ENCODE measurements at regions not wholly inside any gene's neighbourhood (a gene's known extent, or its start where the extent isn't known, plus 50 kb on each side); places are given as distances from the start of the nearest gene placed in this dataset.

- ATAC-seq (no peak), DNase-seq (ENCODE audit: low spot score in 2 of 2) (no peak)
- no peaks in the 10 kb centered on the region for H3K36me3 Mint-ChIP-seq
- no peaks in the 10 kb centered on the region for H3K4me1 Mint-ChIP-seq
- H3K9me3 Mint-ChIP-seq, result no peaks in the 10 kb centered on the region
- H3K27ac Mint-ChIP-seq, result no peak overlapping the region
- no peak overlapping the region for H3K4me3 Mint-ChIP-seq
Observed at GRCh38 chr10:111921821-111922220, 261.7 kb downstream of the GPAM start.

- no peaks in the 10 kb centered on the region for H3K36me3 Mint-ChIP-seq
- no peak overlapping the region for H3K4me3 Mint-ChIP-seq
- no peaks in the 10 kb centered on the region for H3K4me1 Mint-ChIP-seq
- no peak overlapping the region for H3K27ac Mint-ChIP-seq
- ATAC-seq, result no peak
- no peaks in the 10 kb centered on the region for H3K9me3 Mint-ChIP-seq
- no peak for DNase-seq (ENCODE audit: low spot score in 2 of 2)
Observed at GRCh38 chr10:111923032-111923431, 260.5 kb downstream of the GPAM start.

GRCh38 chr10:111926286-111926685 is 257.3 kb downstream of the GPAM start:
- Mint-ChIP-seq H3K36me3 (no peaks in the 10 kb centered on the region), H3K4me3 (no peak overlapping the region), H3K4me1 (no peaks in the 10 kb centered on the region), H3K27ac (no peak overlapping the region), H3K9me3 (no peaks in the 10 kb centered on the region)
- DNase-seq (ENCODE audit: low spot score in 2 of 2) (no peak), ATAC-seq (no peak)

- Mint-ChIP-seq H3K4me3 (no peak overlapping the region), H3K27ac (no peak overlapping the region), H3K9me3 (no peaks in the 10 kb centered on the region), H3K4me1 (no peaks in the 10 kb centered on the region), H3K36me3 (no peaks in the 10 kb centered on the region)
- ATAC-seq (no peak), DNase-seq (ENCODE audit: low spot score in 2 of 2) (no peak)
Observed at GRCh38 chr10:111933937-111934336, 249.6 kb downstream of the GPAM start.

- Mint-ChIP-seq H3K27ac (no peak overlapping the region), H3K4me1 (no peaks in the 10 kb centered on the region), H3K9me3 (no peaks in the 10 kb centered on the region), H3K4me3 (no peak overlapping the region), H3K36me3 (no peaks in the 10 kb centered on the region)
- no peak for ATAC-seq
- DNase-seq (ENCODE audit: low spot score in 2 of 2), result no peak
Observed at GRCh38 chr10:111934931-111935330, 248.6 kb downstream of the GPAM start.

GRCh38 chr10:111936143-111936542 is 247.4 kb downstream of the GPAM start:
- ATAC-seq (no peak), DNase-seq (ENCODE audit: low spot score in 2 of 2) (no peak)
- Mint-ChIP-seq H3K4me1 (no peaks in the 10 kb centered on the region), H3K9me3 (no peaks in the 10 kb centered on the region), H3K36me3 (no peaks in the 10 kb centered on the region), H3K27ac (no peak overlapping the region), H3K4me3 (no peak overlapping the region)

GRCh38 chr10:111944331-111944730 is 239.2 kb downstream of the GPAM start:
- Mint-ChIP-seq H3K4me1 (no peaks in the 10 kb centered on the region), H3K27ac (no peak overlapping the region), H3K36me3 (no peaks in the 10 kb centered on the region), H3K9me3 (peaks cover 4% of the 10 kb centered on the region), H3K4me3 (no peak overlapping the region)
- ATAC-seq (no peak), DNase-seq (ENCODE audit: low spot score in 2 of 2) (no peak)

- Mint-ChIP-seq H3K4me3 (no peak overlapping the region), H3K4me1 (no peaks in the 10 kb centered on the region), H3K36me3 (no peaks in the 10 kb centered on the region), H3K27ac (no peak overlapping the region), H3K9me3 (peaks cover 5% of the 10 kb centered on the region)
- DNase-seq (ENCODE audit: low spot score in 2 of 2) (no peak), ATAC-seq (no peak)
Observed at GRCh38 chr10:111953949-111954348, 229.6 kb downstream of the GPAM start.

GRCh38 chr10:111954386-111954785 is 229.2 kb downstream of the GPAM start:
- no peak overlapping the region for H3K4me3 Mint-ChIP-seq
- DNase-seq (ENCODE audit: low spot score in 2 of 2) (no peak), ATAC-seq (no peak)
- H3K27ac Mint-ChIP-seq, result no peak overlapping the region
- H3K9me3 Mint-ChIP-seq, result peaks cover 5% of the 10 kb centered on the region
- H3K36me3 Mint-ChIP-seq, result no peaks in the 10 kb centered on the region
- H3K4me1 Mint-ChIP-seq, result no peaks in the 10 kb centered on the region

- Mint-ChIP-seq H3K9me3 (peaks cover 5% of the 10 kb centered on the region), H3K4me3 (no peak overlapping the region), H3K27ac (no peak overlapping the region), H3K36me3 (no peaks in the 10 kb centered on the region), H3K4me1 (no peaks in the 10 kb centered on the region)
- DNase-seq (ENCODE audit: low spot score in 2 of 2), result no peak
- no peak for ATAC-seq
Observed at GRCh38 chr10:111956841-111957240, 226.7 kb downstream of the GPAM start.

- Mint-ChIP-seq H3K4me1 (no peaks in the 10 kb centered on the region), H3K4me3 (no peak overlapping the region), H3K27ac (no peak overlapping the region), H3K9me3 (peaks cover 7% of the 10 kb centered on the region), H3K36me3 (no peaks in the 10 kb centered on the region)
- no peak for ATAC-seq
- DNase-seq (ENCODE audit: low spot score in 2 of 2), result no peak
Observed at GRCh38 chr10:111962951-111963350, 220.6 kb downstream of the GPAM start.

GRCh38 chr10:111967116-111967515 is 216.4 kb downstream of the GPAM start:
- DNase-seq (ENCODE audit: low spot score in 2 of 2) (no peak), ATAC-seq (no peak)
- H3K36me3 Mint-ChIP-seq, result no peaks in the 10 kb centered on the region
- H3K9me3 Mint-ChIP-seq, result peaks cover 11% of the 10 kb centered on the region
- no peak overlapping the region for H3K27ac Mint-ChIP-seq
- H3K4me1 Mint-ChIP-seq, result no peaks in the 10 kb centered on the region
- H3K4me3 Mint-ChIP-seq, result no peak overlapping the region

GRCh38 chr10:111967547-111967946 is 216.0 kb downstream of the GPAM start:
- DNase-seq (ENCODE audit: low spot score in 2 of 2) (no peak), ATAC-seq (no peak)
- peaks cover 10% of the 10 kb centered on the region for H3K9me3 Mint-ChIP-seq
- H3K27ac Mint-ChIP-seq, result no peak overlapping the region
- H3K36me3 Mint-ChIP-seq, result no peaks in the 10 kb centered on the region
- H3K4me3 Mint-ChIP-seq, result no peak overlapping the region
- H3K4me1 Mint-ChIP-seq, result no peaks in the 10 kb centered on the region

GRCh38 chr10:111968647-111969046 is 214.9 kb downstream of the GPAM start:
- ATAC-seq (no peak), DNase-seq (ENCODE audit: low spot score in 2 of 2) (no peak)
- H3K4me3 Mint-ChIP-seq, result no peak overlapping the region
- H3K27ac Mint-ChIP-seq, result no peak overlapping the region
- peaks cover 8% of the 10 kb centered on the region for H3K9me3 Mint-ChIP-seq
- no peaks in the 10 kb centered on the region for H3K4me1 Mint-ChIP-seq
- no peaks in the 10 kb centered on the region for H3K36me3 Mint-ChIP-seq

GRCh38 chr10:111970111-111970510 is 213.5 kb downstream of the GPAM start:
- Mint-ChIP-seq H3K4me1 (no peaks in the 10 kb centered on the region), H3K36me3 (no peaks in the 10 kb centered on the region), H3K4me3 (no peak overlapping the region), H3K9me3 (peaks cover 8% of the 10 kb centered on the region), H3K27ac (no peak overlapping the region)
- DNase-seq (ENCODE audit: low spot score in 2 of 2) (no peak), ATAC-seq (no peak)

GRCh38 chr10:111972109-111972508 is 211.5 kb downstream of the GPAM start:
- no peak overlapping the region for H3K4me3 Mint-ChIP-seq
- H3K27ac Mint-ChIP-seq, result no peak overlapping the region
- no peaks in the 10 kb centered on the region for H3K36me3 Mint-ChIP-seq
- H3K9me3 Mint-ChIP-seq, result peaks cover 4% of the 10 kb centered on the region
- no peak for ATAC-seq
- no peak for DNase-seq (ENCODE audit: low spot score in 2 of 2)
- H3K4me1 Mint-ChIP-seq, result no peaks in the 10 kb centered on the region

GRCh38 chr10:111973306-111973705 is 210.3 kb downstream of the GPAM start:
- Mint-ChIP-seq H3K4me1 (no peaks in the 10 kb centered on the region), H3K9me3 (peaks cover 4% of the 10 kb centered on the region), H3K36me3 (no peaks in the 10 kb centered on the region), H3K4me3 (no peak overlapping the region), H3K27ac (no peak overlapping the region)
- ATAC-seq (no peak), DNase-seq (ENCODE audit: low spot score in 2 of 2) (no peak)
